ENCODE measurements at regions not wholly inside any gene's neighbourhood (a gene's known extent, or its start where the extent isn't known, plus 50 kb on each side); places are given as distances from the start of the nearest gene placed in this dataset.

GRCh38 chr5:3659907-3660306, 64.3 kb downstream of the IRX1 start:
- CTCF ChIA-PET, result no interaction called here
- TF ChIP-seq EZH2 (IDR thresholded peaks at IDR 0.05; ENCODE audit: borderline replicate concordance, low read depth, low read length, severe bottlenecking) (no peak), MYC (IDR thresholded peaks at IDR 0.05; ENCODE audit: low read depth, low read length) (no peak), MAX (IDR thresholded peaks at IDR 0.05; ENCODE audit: insufficient read depth, insufficient read length) (no peak), FOS (IDR thresholded peaks at IDR 0.05; ENCODE audit: borderline replicate concordance, insufficient read depth, low read length) (no peak), JUN (IDR thresholded peaks at IDR 0.05; ENCODE audit: borderline replicate concordance, insufficient read depth, insufficient read length, low read depth) (no peak), CTCF (IDR thresholded peaks at IDR 0.05; ENCODE audit: extremely low read depth in 1 of 2, insufficient read depth in 1 of 2, low read depth in 1 of 2, low read length in 2 of 2) (no peak), POLR2A (IDR thresholded peaks at IDR 0.05; ENCODE audit: low read depth, low read length) (no peak), POLR2AphosphoS5 (IDR thresholded peaks at IDR 0.05; ENCODE audit: insufficient read depth, low read depth, low read length) (no peak), GATA2 (IDR thresholded peaks at IDR 0.05; ENCODE audit: insufficient read depth, insufficient read length, low read depth, low read length) (no peak)
- FAIRE-seq, result no peak
- H3K4me2 ChIP-seq (ENCODE audit: insufficient read depth, low read length), result no peak overlapping the region
- intact Hi-C loops (cut with micrococcal nuclease), result no loop called here
- BruUV-seq (replicated peaks), result no TSS peak
- no peaks in the 10 kb centered on the region for H3K36me3 ChIP-seq (ENCODE audit: control insufficient read depth in 2 of 2, extremely low read depth in 1 of 2, insufficient read depth in 2 of 2, low read length in 2 of 2)
- H3K9ac ChIP-seq (replicated peaks; ENCODE audit: extremely low read depth, insufficient read depth, low read length), result no peak overlapping the region
- H3K4me3 ChIP-seq (replicated peaks in 1 of 3; ENCODE audit: insufficient read depth in 1 of 3, low read depth in 1 of 3, low read length in 3 of 3), result no peak overlapping the region
- no peak overlapping the region for H3K27ac ChIP-seq (ENCODE audit: insufficient read depth, low read depth, low read length)
- dilution Hi-C loops (cut with MboI; ENCODE audit: extremely low pct_ligation_motif_present, low sequenced_read_pairs), result no loop called here
- peaks cover 4% of the 10 kb centered on the region for H3K9me3 ChIP-seq (replicated peaks; ENCODE audit: control insufficient read depth, insufficient read depth, low read length)
- POLR2A ChIA-PET, result no interaction called here
- H3K4me1 ChIP-seq (ENCODE audit: control insufficient read depth, extremely low read depth, insufficient read depth, low read length), result no peaks in the 10 kb centered on the region
- no peaks in the 10 kb centered on the region for H4K20me1 ChIP-seq (replicated peaks; ENCODE audit: control insufficient read depth, extremely low read depth, insufficient read depth, low read length)
- H2AFZ ChIP-seq (ENCODE audit: low read depth, low read length), result no peak overlapping the region
- H3K9me1 ChIP-seq (replicated peaks; ENCODE audit: control insufficient read depth, extremely low read depth, insufficient read depth, low read length), result no peaks in the 10 kb centered on the region
- no peaks in the 10 kb centered on the region for H3K27me3 ChIP-seq (ENCODE audit: control insufficient read depth in 2 of 2, insufficient read depth in 2 of 2, low read length in 2 of 2)
- DNase-seq (ENCODE audit: low read depth, low spot score), result peak; percentile 4
- no peaks in the 10 kb centered on the region for H3K79me2 ChIP-seq (ENCODE audit: control insufficient read depth, insufficient read depth, low read length)
